ENCODE measurements at regions not wholly inside any gene's neighbourhood (a gene's known extent, or its start where the extent isn't known, plus 50 kb on each side); places are given as distances from the start of the nearest gene placed in this dataset.

DNA sequence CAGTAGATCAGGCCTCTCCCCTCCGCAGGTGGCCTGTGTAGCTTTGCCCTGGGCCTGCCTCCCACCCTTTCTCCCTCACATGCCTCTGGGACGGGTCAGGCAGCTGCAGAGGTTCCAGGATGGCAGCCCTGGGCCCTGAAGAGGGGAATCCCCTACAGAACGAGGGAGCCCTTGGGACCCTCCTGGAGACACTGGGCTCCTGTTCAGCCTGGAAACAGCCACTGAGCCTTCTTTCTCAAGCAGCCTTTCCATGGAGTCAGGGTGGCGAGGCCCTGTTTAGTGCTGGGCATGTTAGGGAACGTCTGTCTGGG is 720.9 kb downstream of the BRD1 start:
- no peaks in the 10 kb centered on the region for H3K4me1 ChIP-seq
- 42 to 59% (median 53%) methylated on average over 5 of the region's 5 CpGs for WGBS, 4 donors
- intact Hi-C loops (cut with DNase I), result no loop called here
- no peak for TF ChIP-seq POLR2A (IDR thresholded peaks at IDR 0.05)
- TF ChIP-seq, protein P1, sequence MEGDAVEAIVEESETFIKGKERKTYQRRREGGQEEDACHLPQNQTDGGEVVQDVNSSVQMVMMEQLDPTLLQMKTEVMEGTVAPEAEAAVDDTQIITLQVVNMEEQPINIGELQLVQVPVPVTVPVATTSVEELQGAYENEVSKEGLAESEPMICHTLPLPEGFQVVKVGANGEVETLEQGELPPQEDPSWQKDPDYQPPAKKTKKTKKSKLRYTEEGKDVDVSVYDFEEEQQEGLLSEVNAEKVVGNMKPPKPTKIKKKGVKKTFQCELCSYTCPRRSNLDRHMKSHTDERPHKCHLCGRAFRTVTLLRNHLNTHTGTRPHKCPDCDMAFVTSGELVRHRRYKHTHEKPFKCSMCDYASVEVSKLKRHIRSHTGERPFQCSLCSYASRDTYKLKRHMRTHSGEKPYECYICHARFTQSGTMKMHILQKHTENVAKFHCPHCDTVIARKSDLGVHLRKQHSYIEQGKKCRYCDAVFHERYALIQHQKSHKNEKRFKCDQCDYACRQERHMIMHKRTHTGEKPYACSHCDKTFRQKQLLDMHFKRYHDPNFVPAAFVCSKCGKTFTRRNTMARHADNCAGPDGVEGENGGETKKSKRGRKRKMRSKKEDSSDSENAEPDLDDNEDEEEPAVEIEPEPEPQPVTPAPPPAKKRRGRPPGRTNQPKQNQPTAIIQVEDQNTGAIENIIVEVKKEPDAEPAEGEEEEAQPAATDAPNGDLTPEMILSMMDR (IDR thresholded peaks at IDR 0.05), result no peak
- ATAC-seq, result no peak
- no peaks in the 10 kb centered on the region for H3K36me3 ChIP-seq
- H3K27ac ChIP-seq, result no peak overlapping the region
- H3K4me3 ChIP-seq, result no peak overlapping the region
- peaks cover 0 to 54% (median 9%) of the 10 kb centered on the region in 9 donors for H3K27me3 ChIP-seq
- H3K9me3 ChIP-seq, result no peaks in the 10 kb centered on the region
- DNase-seq, result no peak

DNA sequence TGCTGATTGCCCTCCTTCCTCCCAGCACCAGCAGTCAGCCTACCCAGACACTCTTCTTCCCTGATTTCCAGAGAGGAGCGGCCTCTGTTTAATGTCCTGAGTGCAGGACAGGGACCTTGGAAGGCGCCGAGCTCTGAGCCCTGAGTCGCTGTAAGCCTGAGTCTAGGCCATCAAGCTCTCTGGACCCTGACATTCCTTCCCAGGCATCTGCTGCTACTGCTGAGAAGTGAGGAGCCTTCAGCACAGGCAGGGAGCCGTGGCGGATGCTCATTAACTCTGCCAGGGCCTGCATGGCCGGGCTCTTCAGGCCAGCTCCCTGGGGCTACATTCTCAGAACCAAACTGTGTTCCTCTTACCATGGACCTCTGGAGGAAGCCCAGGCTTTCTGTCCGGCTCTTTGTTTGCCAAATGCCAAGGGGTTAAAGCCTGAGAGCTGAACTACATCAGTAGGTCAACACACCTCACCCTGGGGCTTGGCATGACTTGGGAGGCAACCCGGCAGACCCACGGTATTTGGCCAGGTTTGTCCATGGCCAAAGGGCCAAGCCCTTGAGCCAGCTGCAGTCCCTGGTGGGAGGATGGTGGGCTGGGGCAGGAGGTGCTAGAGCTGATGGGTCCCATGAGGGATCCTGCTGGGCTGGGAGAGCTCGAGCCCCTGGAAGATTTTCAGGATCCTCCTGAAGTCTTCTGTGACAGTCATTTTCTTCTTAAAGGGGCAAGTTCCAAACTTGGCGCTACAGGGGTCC is 721.4 kb downstream of the BRD1 start:
- intact Hi-C loops (cut with DNase I), result no loop called here
- H3K36me3 ChIP-seq, result no peaks in the 10 kb centered on the region
- TF ChIP-seq POLR2A (IDR thresholded peaks at IDR 0.05), result no peak
- TF ChIP-seq, protein P1 (IDR thresholded peaks at IDR 0.05), result no peak
- DNase-seq, result no peak
- H3K4me3 ChIP-seq, result no peak overlapping the region
- H3K9me3 ChIP-seq, result no peaks in the 10 kb centered on the region
- H3K27ac ChIP-seq, result no peak overlapping the region
- peaks cover 0 to 54% (median 9%) of the 10 kb centered on the region in 9 donors for H3K27me3 ChIP-seq
- 66 to 75% (median 68%) methylated on average over 10 to 12 of the region's 12 CpGs for WGBS, 4 donors
- H3K4me1 ChIP-seq, result no peaks in the 10 kb centered on the region
- ATAC-seq, result no peak

DNA sequence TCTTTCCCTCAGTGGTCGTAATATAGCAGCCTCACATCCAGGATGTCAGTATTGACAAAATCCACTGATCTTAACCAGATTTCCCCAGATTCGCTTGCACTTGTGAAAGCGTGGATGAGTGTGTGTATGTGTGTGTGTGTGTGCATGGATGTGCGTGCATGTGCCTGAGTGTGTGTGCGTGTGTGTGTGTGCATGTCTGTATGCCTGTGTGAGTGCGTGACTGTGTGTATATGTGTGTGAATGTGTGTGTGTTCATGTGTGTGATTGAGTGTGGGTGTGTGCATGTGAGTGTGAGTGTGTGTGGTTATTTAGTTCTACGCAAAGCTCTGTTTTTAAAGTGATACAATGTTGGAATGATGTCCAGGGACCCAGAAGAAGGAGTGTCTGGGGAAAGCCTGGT is 723.2 kb downstream of the BRD1 start:
- DNase-seq (no peak), ATAC-seq (no peak)
- TF ChIP-seq POLR2A (IDR thresholded peaks at IDR 0.05), result no peak
- no peak overlapping the region for H3K4me3 ChIP-seq
- H3K9me3 ChIP-seq, result no peaks in the 10 kb centered on the region
- H3K4me1 ChIP-seq, result no peaks in the 10 kb centered on the region
- H3K27me3 ChIP-seq, result peaks cover 0 to 59% (median 9%) of the 10 kb centered on the region in 9 donors
- no peak overlapping the region for H3K27ac ChIP-seq
- intact Hi-C loops (cut with DNase I), result no loop called here
- no peaks in the 10 kb centered on the region for H3K36me3 ChIP-seq
- WGBS, 4 donors, result 77 to 89% (median 87%) methylated on average over 7 of the region's 7 CpGs

DNA sequence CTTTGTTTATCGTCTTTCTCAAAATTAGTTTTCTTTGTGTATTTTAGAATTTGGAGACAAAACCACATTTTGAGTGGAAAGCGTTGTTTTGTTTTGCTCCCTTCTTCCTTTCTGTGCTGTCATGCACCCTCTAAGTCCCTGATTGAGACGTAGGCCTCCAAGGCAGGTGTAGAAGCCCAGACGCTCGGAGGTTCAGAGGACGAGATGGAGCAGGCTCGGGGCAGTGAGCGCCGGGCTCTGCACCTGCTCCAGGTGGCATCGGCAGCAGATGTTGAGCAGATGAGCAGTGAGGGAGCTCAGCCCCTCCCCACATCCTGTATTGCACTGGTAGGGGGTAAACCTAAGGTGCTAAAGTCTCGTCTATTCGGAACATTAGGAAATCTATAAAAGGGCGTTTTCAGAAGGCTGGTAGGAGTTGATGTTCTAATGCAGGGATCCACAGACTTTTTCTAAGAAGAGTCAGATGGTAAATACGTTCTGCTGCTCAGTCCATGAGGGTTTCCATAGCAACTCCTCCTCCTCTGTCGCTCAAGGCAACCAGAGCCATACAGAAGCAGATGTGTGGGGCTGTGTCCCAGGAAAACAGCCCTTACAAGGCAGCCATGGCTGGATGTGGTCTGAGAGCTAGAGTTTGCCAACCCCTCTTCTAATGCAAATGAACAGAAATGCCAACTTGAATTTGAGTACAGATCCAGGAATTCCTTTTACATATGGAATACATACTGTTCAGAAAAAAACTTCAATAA is 724.2 kb downstream of the BRD1 start:
- Histone ChIP-seq H3K4me3 (no peak overlapping the region), H3K4me1 (no peaks in the 10 kb centered on the region), H3K36me3 (no peaks in the 10 kb centered on the region), H3K27ac (no peak overlapping the region), H3K27me3 (peaks cover 0 to 58% (median 6%) of the 10 kb centered on the region in 9 donors), H3K9me3 (no peaks in the 10 kb centered on the region)
- TF ChIP-seq POLR2A (IDR thresholded peaks at IDR 0.05), result no peak
- TF ChIP-seq, protein P1 (IDR thresholded peaks at IDR 0.05), result no peak
- ATAC-seq, result no peak
- 64 to 67% (median 65%) methylated on average over 15 of the region's 15 CpGs for WGBS, 4 donors
- DNase-seq, result no peak
- intact Hi-C loops (cut with DNase I), result no loop called here

Data from heart left ventricle (tissue), 16 donors.